IgD-negative memory B cell (primary cell): ENCODE measurements at regions not wholly inside any gene's neighbourhood (a gene's known extent, or its start where the extent isn't known, plus 50 kb on each side); places are given as distances from the start of the nearest gene placed in this dataset.

ENCODE experiments used
- H3K27ac Mint-ChIP-seq, 3 donors: one replicate each; pipeline ENCODE4 v1.8.0; 2020 to 2022; ENCODE audit warnings: mild to moderate bottlenecking in 3 of 3, mixed read lengths in 3 of 3, moderate library complexity in 1 of 3
- H3K27me3 Mint-ChIP-seq: one replicate; pipeline ENCODE4 v1.8.0; 2021; ENCODE audit warnings: mixed read lengths
- H3K36me3 Mint-ChIP-seq: one replicate; pipeline ENCODE4 v1.8.0; 2020; ENCODE audit warnings: mild to moderate bottlenecking, mixed read lengths
- H3K4me1 Mint-ChIP-seq, 3 donors: one replicate each; pipeline ENCODE4 v1.8.0; 2020 to 2022; ENCODE audit warnings: mixed read lengths in 3 of 3, mild to moderate bottlenecking in 1 of 3
- H3K4me3 Mint-ChIP-seq, 4 donors: one replicate each; pipeline ENCODE4 v1.8.0; 2020 to 2022; ENCODE audit warnings: mild to moderate bottlenecking in 4 of 4, mixed read lengths in 4 of 4, moderate library complexity in 3 of 4
- H3K9me3 Mint-ChIP-seq, 3 donors: one replicate each; pipeline ENCODE4 v1.8.0; 2020 to 2021; ENCODE audit warnings: mixed read lengths in 3 of 3, mild to moderate bottlenecking in 1 of 3

DNA sequence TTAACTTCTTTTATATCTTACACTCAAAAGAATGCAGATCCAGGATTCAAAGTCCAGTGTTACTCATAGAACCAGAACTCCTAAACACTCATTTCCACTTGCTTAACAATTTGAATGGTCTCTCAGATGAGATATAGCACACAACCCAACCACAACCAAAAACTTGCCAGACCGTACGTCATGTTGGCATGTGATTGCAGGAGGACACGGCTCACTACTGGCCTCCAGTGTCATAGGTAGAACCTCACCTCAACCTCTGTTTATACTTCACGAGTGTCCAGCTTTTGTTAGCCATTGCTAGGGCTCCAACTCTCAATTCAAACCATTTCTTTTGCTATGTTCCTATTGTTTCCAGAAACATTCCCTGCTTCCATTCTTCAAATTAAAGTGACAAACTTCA, 58.5 kb upstream of the PDGFD start:
- no peak overlapping the region for H3K4me3 Mint-ChIP-seq
- H3K27ac Mint-ChIP-seq = no peak overlapping the region
- H3K4me1 Mint-ChIP-seq = peaks cover 0 to 13% (median 11%) of the 10 kb centered on the region in 3 donors
- peaks cover 2% of the 10 kb centered on the region for H3K36me3 Mint-ChIP-seq
- peaks cover 0 to 4% (median 0%) of the 10 kb centered on the region in 3 donors for H3K9me3 Mint-ChIP-seq
- peaks cover 1% of the 10 kb centered on the region for H3K27me3 Mint-ChIP-seq

- H3K36me3 Mint-ChIP-seq = peaks cover 2% of the 10 kb centered on the region
- peaks cover 0 to 13% (median 11%) of the 10 kb centered on the region in 3 donors for H3K4me1 Mint-ChIP-seq
- no peak overlapping the region for H3K27ac Mint-ChIP-seq
- peak overlapping the region in 1 of 4 donors; percentile 50 for H3K4me3 Mint-ChIP-seq
- peaks cover 0 to 8% (median 2%) of the 10 kb centered on the region in 3 donors for H3K9me3 Mint-ChIP-seq
- H3K27me3 Mint-ChIP-seq = peaks cover 1% of the 10 kb centered on the region
Measured at GRCh38 chr11:104221455-104221854, 57.5 kb upstream of the PDGFD start.

DNA sequence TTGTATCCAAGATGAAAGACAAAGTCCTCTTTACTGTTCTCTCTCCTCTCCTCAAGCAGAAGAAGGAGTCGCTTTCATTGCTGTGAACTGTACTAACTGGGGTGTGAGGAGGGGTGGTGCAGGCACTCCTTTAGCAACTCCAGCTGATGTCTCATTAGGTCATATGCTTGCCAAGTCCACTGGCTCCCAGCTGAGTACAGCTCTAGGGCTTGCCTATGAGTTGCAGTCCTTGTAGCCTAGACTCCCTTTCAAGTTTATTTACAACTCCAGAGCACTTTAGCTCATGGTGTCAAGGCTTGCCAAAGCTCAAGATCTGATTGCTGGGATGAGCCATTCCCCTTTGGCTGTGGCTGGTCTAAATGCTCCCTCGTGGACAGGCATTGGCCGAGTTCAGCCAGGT, 55.1 kb upstream of the PDGFD start:
- peaks cover 1% of the 10 kb centered on the region for H3K27me3 Mint-ChIP-seq
- peaks cover 2 to 18% (median 9%) of the 10 kb centered on the region in 3 donors for H3K9me3 Mint-ChIP-seq
- H3K4me1 Mint-ChIP-seq = peaks cover 0 to 11% (median 8%) of the 10 kb centered on the region in 3 donors
- H3K36me3 Mint-ChIP-seq = peaks cover 2% of the 10 kb centered on the region
- H3K4me3 Mint-ChIP-seq = peak overlapping the region in 1 of 4 donors; percentile 62
- no peak overlapping the region for H3K27ac Mint-ChIP-seq

DNA sequence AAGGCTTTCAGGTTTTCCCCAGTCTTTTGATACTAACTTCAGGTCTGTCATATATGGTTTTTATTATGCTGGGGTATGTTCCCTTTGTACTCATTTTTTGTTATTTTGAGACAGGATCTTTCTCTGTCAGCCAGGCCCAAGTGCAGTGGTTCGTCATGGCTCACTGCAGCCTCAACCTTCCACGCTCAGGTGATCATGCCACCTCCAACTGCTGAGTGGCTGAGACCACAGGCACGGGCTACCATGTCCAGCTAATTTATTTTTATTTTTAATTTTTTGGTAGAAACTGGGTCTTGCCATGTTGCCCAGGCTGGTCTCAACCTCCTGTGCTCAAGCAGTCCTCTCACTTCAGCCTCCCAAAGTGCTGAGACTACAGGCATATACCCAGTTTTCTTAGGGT, 50.6 kb upstream of the PDGFD start:
- H3K9me3 Mint-ChIP-seq = peaks cover 2 to 17% (median 17%) of the 10 kb centered on the region in 3 donors
- peaks cover 2% of the 10 kb centered on the region for H3K36me3 Mint-ChIP-seq

More for the DNA sequence above, 50.6 kb upstream of the PDGFD start:
- H3K27ac Mint-ChIP-seq = no peak overlapping the region
- H3K4me3 Mint-ChIP-seq = no peak overlapping the region
- H3K4me1 Mint-ChIP-seq = peaks cover 0 to 2% (median 0%) of the 10 kb centered on the region in 3 donors
- no peaks in the 10 kb centered on the region for H3K27me3 Mint-ChIP-seq
